H1 (cell line): ENCODE measurements at regions not wholly inside any gene's neighbourhood (a gene's known extent, or its start where the extent isn't known, plus 50 kb on each side); places are given as distances from the start of the nearest gene placed in this dataset.

ENCODE experiments used
- BACH1 ChIP-seq: IDR thresholded peaks from 2 replicates; pipeline ENCODE4 v1.6.1; 2012; ENCODE audit warnings: low read length, improper control_type of control experiment
- EP300 ChIP-seq, 2 experiments: IDR thresholded peaks; 1 replicate in 1 of 2; 2 replicates in 1 of 2; pipeline ENCODE4 v1.6.1; 2011 to 2012; ENCODE audit warnings: low read depth in 2 of 2, low read length in 2 of 2, mild to moderate bottlenecking in 2 of 2, borderline replicate concordance in 1 of 2, inconsistent platforms in 1 of 2, moderate library complexity in 1 of 2
- JUND ChIP-seq: IDR thresholded peaks from 2 replicates; pipeline ENCODE4 v1.6.1; 2011; ENCODE audit warnings: mild to moderate bottlenecking, improper control_type of control experiment, low read length
- POLR2AphosphoS5 ChIP-seq: IDR thresholded peaks from 2 replicates; pipeline ENCODE4 v1.6.1; 2011; ENCODE audit warnings: low read depth, low read length
- TBP ChIP-seq: IDR thresholded peaks from 2 replicates; pipeline ENCODE4 v1.6.1; 2011; ENCODE audit warnings: low read depth, low read length, improper control_type of control experiment
- ZNF274 ChIP-seq: IDR thresholded peaks from 2 replicates; pipeline ENCODE4 v1.7.0; 2012; ENCODE audit warnings: low read length, borderline replicate concordance; ENCODE audit errors: extremely low read depth

- TF ChIP-seq EP300 (IDR thresholded peaks at IDR 0.05; ENCODE audit: borderline replicate concordance in 1 of 2, low read depth in 2 of 2, low read length in 2 of 2) (no peak), TBP (no peak), POLR2AphosphoS5 (no peak), ZNF274 (no peak), JUND (no peak), BACH1 (no peak)
These were observed 77.7 kb upstream of the SOX6 start (continued) for GRCh38 chr11:16434036-16434435.
